ENCODE measurements at regions not wholly inside any gene's neighbourhood (a gene's known extent, or its start where the extent isn't known, plus 50 kb on each side); places are given as distances from the start of the nearest gene placed in this dataset.

DNA sequence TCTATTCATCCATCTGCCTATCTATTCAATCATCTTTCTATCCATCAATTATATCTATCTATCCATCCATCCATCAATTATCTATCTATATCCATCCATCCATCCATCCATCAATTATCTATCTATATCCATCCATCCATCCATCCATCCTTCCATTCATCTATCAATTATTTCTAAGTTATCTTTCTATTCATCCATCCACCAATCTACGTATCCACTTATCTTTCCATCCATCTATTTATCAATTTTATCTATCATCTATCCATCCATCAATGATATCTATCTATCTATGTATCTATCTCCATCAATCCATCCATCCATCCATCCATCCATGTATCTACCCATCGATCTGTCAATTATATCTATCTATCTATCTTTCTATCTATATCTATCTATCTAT is 158.4 kb upstream of the ZKSCAN2 start:
- no peaks in the 10 kb centered on the region for H3K9me3 ChIP-seq (replicated peaks; ENCODE audit: control insufficient read depth, insufficient read depth, low read length)
- FAIRE-seq (no peak), DNase-seq (ENCODE audit: low read depth, low spot score) (no peak)
- ChIA-PET POLR2A (no interaction called here), CTCF (no interaction called here)
- H3K27ac ChIP-seq (ENCODE audit: insufficient read depth, low read depth, low read length), result no peak overlapping the region
- no peaks in the 10 kb centered on the region for H3K4me1 ChIP-seq (ENCODE audit: control insufficient read depth, extremely low read depth, insufficient read depth, low read length)
- H3K27me3 ChIP-seq (ENCODE audit: control insufficient read depth in 2 of 2, insufficient read depth in 2 of 2, low read length in 2 of 2), result no peaks in the 10 kb centered on the region
- dilution Hi-C loops (cut with MboI; ENCODE audit: extremely low pct_ligation_motif_present, low sequenced_read_pairs), result no loop called here
- no peak overlapping the region for H3K4me3 ChIP-seq (replicated peaks in 1 of 3; ENCODE audit: insufficient read depth in 1 of 3, low read depth in 1 of 3, low read length in 3 of 3)
- TF ChIP-seq POLR2A (IDR thresholded peaks at IDR 0.05; ENCODE audit: low read depth, low read length) (no peak), FOS (IDR thresholded peaks at IDR 0.05; ENCODE audit: borderline replicate concordance, insufficient read depth, low read length) (no peak), EZH2 (IDR thresholded peaks at IDR 0.05; ENCODE audit: borderline replicate concordance, low read depth, low read length, severe bottlenecking) (no peak), POLR2AphosphoS5 (IDR thresholded peaks at IDR 0.05; ENCODE audit: insufficient read depth, low read depth, low read length) (no peak)
- no peaks in the 10 kb centered on the region for H4K20me1 ChIP-seq (replicated peaks; ENCODE audit: control insufficient read depth, extremely low read depth, insufficient read depth, low read length)
- no peaks in the 10 kb centered on the region for H3K36me3 ChIP-seq (ENCODE audit: control insufficient read depth in 2 of 2, extremely low read depth in 1 of 2, insufficient read depth in 2 of 2, low read length in 2 of 2)
- H3K9me1 ChIP-seq (replicated peaks; ENCODE audit: control insufficient read depth, extremely low read depth, insufficient read depth, low read length), result no peaks in the 10 kb centered on the region
- intact Hi-C loops (cut with micrococcal nuclease), result no loop called here
- no peak overlapping the region for H3K4me2 ChIP-seq (ENCODE audit: insufficient read depth, low read length)
- no peaks in the 10 kb centered on the region for H3K79me2 ChIP-seq (ENCODE audit: control insufficient read depth, insufficient read depth, low read length)
- no peak overlapping the region for H2AFZ ChIP-seq (ENCODE audit: low read depth, low read length)
- no peak overlapping the region for H3K9ac ChIP-seq (replicated peaks; ENCODE audit: extremely low read depth, insufficient read depth, low read length)
- BruUV-seq (replicated peaks), result no TSS peak

GRCh38 chr16:25413975-25414374 is 156.3 kb upstream of the ZKSCAN2 start:
- no peaks in the 10 kb centered on the region for H3K27me3 ChIP-seq (ENCODE audit: control insufficient read depth in 2 of 2, insufficient read depth in 2 of 2, low read length in 2 of 2)
- intact Hi-C loops (cut with micrococcal nuclease), result no loop called here
- dilution Hi-C loops (cut with MboI; ENCODE audit: extremely low pct_ligation_motif_present, low sequenced_read_pairs), result no loop called here
- H2AFZ ChIP-seq (ENCODE audit: low read depth, low read length), result no peak overlapping the region
- POLR2A ChIA-PET, result no interaction called here
- H3K79me2 ChIP-seq (ENCODE audit: control insufficient read depth, insufficient read depth, low read length), result no peaks in the 10 kb centered on the region
- CTCF ChIA-PET, result no interaction called here
- H3K9me3 ChIP-seq (replicated peaks; ENCODE audit: control insufficient read depth, insufficient read depth, low read length), result no peaks in the 10 kb centered on the region
- no peak overlapping the region for H3K27ac ChIP-seq (ENCODE audit: insufficient read depth, low read depth, low read length)
- H3K4me1 ChIP-seq (ENCODE audit: control insufficient read depth, extremely low read depth, insufficient read depth, low read length), result no peaks in the 10 kb centered on the region
- H3K9me1 ChIP-seq (replicated peaks; ENCODE audit: control insufficient read depth, extremely low read depth, insufficient read depth, low read length), result no peaks in the 10 kb centered on the region
- no peak overlapping the region for H3K9ac ChIP-seq (replicated peaks; ENCODE audit: extremely low read depth, insufficient read depth, low read length)
- no peak overlapping the region for H3K4me3 ChIP-seq (replicated peaks in 1 of 3; ENCODE audit: insufficient read depth in 1 of 3, low read depth in 1 of 3, low read length in 3 of 3)
- BruUV-seq (replicated peaks), result no TSS peak
- H4K20me1 ChIP-seq (replicated peaks; ENCODE audit: control insufficient read depth, extremely low read depth, insufficient read depth, low read length), result no peaks in the 10 kb centered on the region
- H3K36me3 ChIP-seq (ENCODE audit: control insufficient read depth in 2 of 2, extremely low read depth in 1 of 2, insufficient read depth in 2 of 2, low read length in 2 of 2), result no peaks in the 10 kb centered on the region
- H3K4me2 ChIP-seq (ENCODE audit: insufficient read depth, low read length), result no peak overlapping the region
- FAIRE-seq (no peak), DNase-seq (ENCODE audit: low read depth, low spot score) (no peak)
- TF ChIP-seq JUN (IDR thresholded peaks at IDR 0.05; ENCODE audit: borderline replicate concordance, insufficient read depth, insufficient read length, low read depth) (no peak), POLR2AphosphoS5 (IDR thresholded peaks at IDR 0.05; ENCODE audit: insufficient read depth, low read depth, low read length) (no peak), FOS (IDR thresholded peaks at IDR 0.05; ENCODE audit: borderline replicate concordance, insufficient read depth, low read length) (no peak), EZH2 (IDR thresholded peaks at IDR 0.05; ENCODE audit: borderline replicate concordance, low read depth, low read length, severe bottlenecking) (no peak), POLR2A (IDR thresholded peaks at IDR 0.05; ENCODE audit: low read depth, low read length) (no peak)
- TF ChIP-seq, protein P1, sequence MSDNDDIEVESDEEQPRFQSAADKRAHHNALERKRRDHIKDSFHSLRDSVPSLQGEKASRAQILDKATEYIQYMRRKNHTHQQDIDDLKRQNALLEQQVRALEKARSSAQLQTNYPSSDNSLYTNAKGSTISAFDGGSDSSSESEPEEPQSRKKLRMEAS (IDR thresholded peaks at IDR 0.05; ENCODE audit: insufficient read depth, insufficient read length), result no peak
- TF ChIP-seq, protein P2, sequence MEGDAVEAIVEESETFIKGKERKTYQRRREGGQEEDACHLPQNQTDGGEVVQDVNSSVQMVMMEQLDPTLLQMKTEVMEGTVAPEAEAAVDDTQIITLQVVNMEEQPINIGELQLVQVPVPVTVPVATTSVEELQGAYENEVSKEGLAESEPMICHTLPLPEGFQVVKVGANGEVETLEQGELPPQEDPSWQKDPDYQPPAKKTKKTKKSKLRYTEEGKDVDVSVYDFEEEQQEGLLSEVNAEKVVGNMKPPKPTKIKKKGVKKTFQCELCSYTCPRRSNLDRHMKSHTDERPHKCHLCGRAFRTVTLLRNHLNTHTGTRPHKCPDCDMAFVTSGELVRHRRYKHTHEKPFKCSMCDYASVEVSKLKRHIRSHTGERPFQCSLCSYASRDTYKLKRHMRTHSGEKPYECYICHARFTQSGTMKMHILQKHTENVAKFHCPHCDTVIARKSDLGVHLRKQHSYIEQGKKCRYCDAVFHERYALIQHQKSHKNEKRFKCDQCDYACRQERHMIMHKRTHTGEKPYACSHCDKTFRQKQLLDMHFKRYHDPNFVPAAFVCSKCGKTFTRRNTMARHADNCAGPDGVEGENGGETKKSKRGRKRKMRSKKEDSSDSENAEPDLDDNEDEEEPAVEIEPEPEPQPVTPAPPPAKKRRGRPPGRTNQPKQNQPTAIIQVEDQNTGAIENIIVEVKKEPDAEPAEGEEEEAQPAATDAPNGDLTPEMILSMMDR (IDR thresholded peaks at IDR 0.05; ENCODE audit: extremely low read depth in 1 of 2, insufficient read depth in 1 of 2, low read depth in 1 of 2, low read length in 2 of 2), result no peak
